Body of pancreas (tissue), 4 donors: ENCODE measurements at regions not wholly inside any gene's neighbourhood (a gene's known extent, or its start where the extent isn't known, plus 50 kb on each side); places are given as distances from the start of the nearest gene placed in this dataset.

Experiments
- ATAC-seq: fragments of 150-250 bp; one replicate; pipeline ENCODE4 v1.9.1; 2016
- DNase-seq, 4 donors: peaks; one replicate each; pipeline ENCODE4 v3.0.0-alpha.2; 2019
- H3K27ac ChIP-seq, 4 donors: fragments of 200-600 bp; sonication (generic); 1 replicate in 3 of 4; 2 replicates in 1 of 4; pipeline versions ENCODE4 v1.5.1 to v1.6.1; 2016 to 2019; ENCODE audit warnings: mild to moderate bottlenecking in 1 of 4, mixed read lengths in 1 of 4, moderate library complexity in 1 of 4
- H3K27me3 ChIP-seq, 2 donors: fragments of 200-600 bp; sonication (generic); one replicate each; pipeline ENCODE4 v1.6.0; 2016; ENCODE audit warnings: mild to moderate bottlenecking in 1 of 2
- H3K36me3 ChIP-seq, 2 donors: fragments of 200-600 bp; sonication (generic); replicated peaks in 1 of 2; 2 replicates each; pipeline ENCODE4 v1.5.1; 2016; ENCODE audit warnings: low read depth in 2 of 2; ENCODE audit not compliant: insufficient read depth in 1 of 2
- H3K4me1 ChIP-seq: fragments of 200-600 bp; sonication (generic); one replicate; pipeline ENCODE4 v1.6.0; 2016
- H3K4me3 ChIP-seq, 2 donors: fragments of 200-600 bp; sonication (generic); 1 replicate in 1 of 2; 2 replicates in 1 of 2; pipeline ENCODE4 v1.5.1; 2016 to 2019
- H3K9me3 ChIP-seq, 3 donors: fragments of 200-600 bp; sonication (generic); 1 replicate in 2 of 3; 2 replicates in 1 of 3; pipeline ENCODE4 v1.5.1; 2016
- CTCF ChIP-seq, 7 experiments: fragments of 450-650 bp in 4 of 7; fragments of 200-600 bp in 3 of 7; sonication (generic) in 3 of 7; IDR thresholded peaks; one replicate each; pipeline ENCODE4 v1.5.1; 2016 to 2019; ENCODE audit warnings: antibody characterized with exemption in 7 of 7
- POLR2A ChIP-seq, 3 donors: fragments of 450-650 bp; IDR thresholded peaks; one replicate each; pipeline ENCODE4 v1.6.1; 2016; ENCODE audit warnings: antibody characterized with exemption in 3 of 3, mild to moderate bottlenecking in 2 of 3
- WGBS, 2 donors: methylation state at CpG; one replicate each; pipeline ENCODE4 v1.1.5; 2017; 5-methylcytosine and 5-hydroxymethylcytosine counted together
- intact Hi-C: fragments of 100-400 bp; cut with DNase I; formaldehyde crosslinking; loops from one replicate; pipeline ENCODE4 v1.15.1; 2023

- Histone ChIP-seq H3K27me3 (no peaks in the 10 kb centered on the region), H3K4me1 (no peaks in the 10 kb centered on the region), H3K27ac (no peak overlapping the region), H3K4me3 (no peak overlapping the region), H3K36me3 (no peaks in the 10 kb centered on the region), H3K9me3 (no peaks in the 10 kb centered on the region)
- DNase-seq = no peak
- intact Hi-C loops = loop anchor here (10.0 kb wide), 1 partner anchor 444 kb away; no protein-coding TSS in a partner anchor
- WGBS, 2 donors = 86 to 91% methylated on average over 1 of the region's 1 CpG
- no peak for TF ChIP-seq POLR2A (IDR thresholded peaks at IDR 0.05)
- TF ChIP-seq CTCF (IDR thresholded peaks at IDR 0.05) = no peak
- no peak for ATAC-seq
These were observed 470.6 kb downstream of the METTL4 start for GRCh38 chr18:2100694-2101213.

DNA sequence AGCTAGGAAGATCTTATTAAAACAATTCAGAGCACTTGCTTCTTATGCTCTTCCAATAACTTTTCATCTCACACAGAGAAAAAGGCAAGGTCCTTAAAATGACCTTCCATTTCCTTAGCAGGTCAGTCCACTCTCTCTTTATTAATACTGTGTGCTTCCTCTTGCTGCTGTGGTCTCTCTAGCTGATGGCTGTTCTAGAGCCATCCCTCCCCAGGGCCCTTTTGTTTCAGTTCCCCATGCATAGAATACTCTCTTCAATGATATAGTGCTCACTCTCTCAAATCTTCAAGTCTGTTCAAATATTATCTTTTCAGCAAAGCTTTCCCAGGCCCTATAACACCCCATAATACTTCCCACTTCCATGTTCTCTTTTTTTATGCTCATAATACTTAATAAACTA, 469.3 kb downstream of the METTL4 start:
- H3K36me3 ChIP-seq = no peaks in the 10 kb centered on the region
- no peak for ATAC-seq
- TF ChIP-seq POLR2A (IDR thresholded peaks at IDR 0.05) (no peak), CTCF (IDR thresholded peaks at IDR 0.05) (no peak)
- intact Hi-C loops = loop anchor here (10.0 kb wide), 1 partner anchor 443 kb away; no protein-coding TSS in a partner anchor
- H3K27ac ChIP-seq = no peak overlapping the region
- H3K4me3 ChIP-seq = no peak overlapping the region
- H3K27me3 ChIP-seq = no peaks in the 10 kb centered on the region
- no peaks in the 10 kb centered on the region for H3K4me1 ChIP-seq
- DNase-seq = no peak
- no peaks in the 10 kb centered on the region for H3K9me3 ChIP-seq

GRCh38 chr18:2103299-2103698, 468.0 kb downstream of the METTL4 start:
- Histone ChIP-seq H3K9me3 (no peaks in the 10 kb centered on the region), H3K4me1 (no peaks in the 10 kb centered on the region), H3K27ac (no peak overlapping the region), H3K36me3 (no peaks in the 10 kb centered on the region), H3K4me3 (no peak overlapping the region), H3K27me3 (no peaks in the 10 kb centered on the region)
- no peak for ATAC-seq
- DNase-seq = no peak
- TF ChIP-seq CTCF (IDR thresholded peaks at IDR 0.05) (no peak), POLR2A (IDR thresholded peaks at IDR 0.05) (no peak)
- intact Hi-C loops = loop anchor here (10.0 kb wide), 1 partner anchor 442 kb away; no protein-coding TSS in a partner anchor
- WGBS, 2 donors = 59 to 61% methylated on average over 2 of the region's 2 CpGs

GRCh38 chr18:2104620-2105462, 466.5 kb downstream of the METTL4 start:
- DNase-seq = peak; percentile 48 to 66 (median 56)
- no peak overlapping the region for H3K27ac ChIP-seq
- H3K9me3 ChIP-seq = no peaks in the 10 kb centered on the region
- TF ChIP-seq CTCF (IDR thresholded peaks at IDR 0.05) = peak; percentile 51 to 70 (median 60)
- TF ChIP-seq POLR2A (IDR thresholded peaks at IDR 0.05) = no peak
- intact Hi-C loops = loop anchor here (10.0 kb wide), 1 partner anchor 440 kb away; no protein-coding TSS in a partner anchor
- no peaks in the 10 kb centered on the region for H3K27me3 ChIP-seq
- no peak overlapping the region for H3K4me3 ChIP-seq
- H3K36me3 ChIP-seq = no peaks in the 10 kb centered on the region
- no peaks in the 10 kb centered on the region for H3K4me1 ChIP-seq
- peak; percentile 64 for ATAC-seq
- WGBS, 2 donors = 33 to 36% methylated on average over 16 of the region's 16 CpGs
